Progenitor cell of endocrine pancreas (in vitro differentiated cells): ENCODE measurements at regions not wholly inside any gene's neighbourhood (a gene's known extent, or its start where the extent isn't known, plus 50 kb on each side); places are given as distances from the start of the nearest gene placed in this dataset.

ENCODE experiments used
- DNase-seq: peaks from one replicate; pipeline ENCODE4 v3.0.0; 2021; ENCODE audit warnings: low spot score; ENCODE audit not compliant: unreplicated experiment
- H3K27ac Mint-ChIP-seq: 2 replicates; pipeline ENCODE4 v1.8.0; 2021; ENCODE audit warnings: mild to moderate bottlenecking, moderate library complexity, mixed read lengths
- H3K27me3 Mint-ChIP-seq: 2 replicates; pipeline ENCODE4 v1.8.0; 2021; ENCODE audit warnings: mixed read lengths
- H3K36me3 Mint-ChIP-seq: 2 replicates; pipeline ENCODE4 v1.8.0; 2022; ENCODE audit warnings: mixed read lengths; ENCODE audit not compliant: insufficient read depth
- H3K4me1 Mint-ChIP-seq: 2 replicates; pipeline ENCODE4 v1.8.0; 2021; ENCODE audit warnings: low read depth, mixed read lengths
- H3K4me3 Mint-ChIP-seq: 2 replicates; pipeline ENCODE4 v1.8.0; 2021; ENCODE audit warnings: low read depth, mild to moderate bottlenecking, moderate library complexity, mixed read lengths
- H3K9me3 Mint-ChIP-seq: 2 replicates; pipeline ENCODE4 v1.8.0; 2021; ENCODE audit warnings: low read depth, mixed read lengths
- TF ChIP-seq, protein P1 (sequence below): fragments of 200-600 bp; sonication (generic); IDR thresholded peaks from one replicate; pipeline ENCODE4 v1.5.0; 2021; ENCODE audit warnings: antibody characterized with exemption, mild to moderate bottlenecking; ENCODE audit not compliant: unreplicated experiment

DNA sequence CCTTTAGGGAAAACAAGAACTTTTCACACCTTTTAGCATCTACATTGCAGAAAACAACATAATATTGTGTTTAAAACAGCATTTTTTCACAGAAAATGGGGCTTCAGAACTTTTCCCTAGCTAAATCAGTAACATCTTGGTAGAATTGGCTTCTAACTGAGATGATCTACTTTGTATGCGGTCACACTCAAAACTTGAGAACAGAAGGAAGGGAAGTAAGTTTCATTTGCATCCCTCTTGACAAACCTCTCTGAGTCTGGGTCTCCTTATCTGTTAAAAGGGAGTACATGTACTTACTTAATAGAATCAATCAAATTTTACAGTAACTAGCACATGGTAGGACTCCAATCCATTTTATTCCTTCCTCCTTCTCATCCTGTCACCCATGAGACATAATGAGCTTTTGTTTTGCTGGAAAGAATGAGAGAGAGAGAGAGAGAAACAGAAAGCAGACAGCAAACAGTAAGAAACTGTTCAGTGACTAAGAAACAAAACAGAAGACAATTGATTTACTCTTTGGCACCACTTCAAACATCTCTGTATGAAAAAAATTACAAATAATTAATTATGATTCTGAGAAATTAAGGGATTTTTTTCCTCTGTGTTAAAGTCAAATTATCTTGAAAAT is 387.3 kb downstream of the SATB2 start:
- DNase-seq, result no peak
- TF ChIP-seq, protein P1, sequence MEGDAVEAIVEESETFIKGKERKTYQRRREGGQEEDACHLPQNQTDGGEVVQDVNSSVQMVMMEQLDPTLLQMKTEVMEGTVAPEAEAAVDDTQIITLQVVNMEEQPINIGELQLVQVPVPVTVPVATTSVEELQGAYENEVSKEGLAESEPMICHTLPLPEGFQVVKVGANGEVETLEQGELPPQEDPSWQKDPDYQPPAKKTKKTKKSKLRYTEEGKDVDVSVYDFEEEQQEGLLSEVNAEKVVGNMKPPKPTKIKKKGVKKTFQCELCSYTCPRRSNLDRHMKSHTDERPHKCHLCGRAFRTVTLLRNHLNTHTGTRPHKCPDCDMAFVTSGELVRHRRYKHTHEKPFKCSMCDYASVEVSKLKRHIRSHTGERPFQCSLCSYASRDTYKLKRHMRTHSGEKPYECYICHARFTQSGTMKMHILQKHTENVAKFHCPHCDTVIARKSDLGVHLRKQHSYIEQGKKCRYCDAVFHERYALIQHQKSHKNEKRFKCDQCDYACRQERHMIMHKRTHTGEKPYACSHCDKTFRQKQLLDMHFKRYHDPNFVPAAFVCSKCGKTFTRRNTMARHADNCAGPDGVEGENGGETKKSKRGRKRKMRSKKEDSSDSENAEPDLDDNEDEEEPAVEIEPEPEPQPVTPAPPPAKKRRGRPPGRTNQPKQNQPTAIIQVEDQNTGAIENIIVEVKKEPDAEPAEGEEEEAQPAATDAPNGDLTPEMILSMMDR, result no peak
- Mint-ChIP-seq H3K27me3 (no peaks in the 10 kb centered on the region), H3K4me1 (no peaks in the 10 kb centered on the region), H3K36me3 (no peaks in the 10 kb centered on the region), H3K27ac (no peak overlapping the region), H3K9me3 (peaks cover 7% of the 10 kb centered on the region), H3K4me3 (no peak overlapping the region)

DNA sequence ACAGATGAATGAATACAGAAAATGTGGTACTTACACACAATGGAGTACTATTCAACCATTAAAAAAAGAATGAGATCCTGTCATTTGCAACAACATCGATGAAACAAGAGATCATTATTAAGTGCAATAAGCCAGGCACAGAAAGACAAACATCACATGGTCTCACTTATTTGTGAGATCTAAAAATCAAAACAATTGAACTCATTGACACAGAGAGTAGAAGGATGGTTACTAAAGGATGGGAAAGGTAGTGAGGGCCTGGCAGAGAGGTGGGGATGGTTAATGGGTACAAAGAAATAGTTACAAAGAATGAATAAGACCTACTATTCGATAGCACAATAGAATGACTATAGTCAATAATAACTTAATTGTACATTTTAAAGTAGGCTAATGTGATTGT is 393.5 kb downstream of the SATB2 start:
- Mint-ChIP-seq H3K36me3 (no peaks in the 10 kb centered on the region), H3K4me1 (no peaks in the 10 kb centered on the region), H3K4me3 (no peak overlapping the region), H3K27me3 (no peaks in the 10 kb centered on the region), H3K9me3 (peaks cover 15% of the 10 kb centered on the region), H3K27ac (no peak overlapping the region)
- no peak for DNase-seq
- TF ChIP-seq, protein P1, result no peak

DNA sequence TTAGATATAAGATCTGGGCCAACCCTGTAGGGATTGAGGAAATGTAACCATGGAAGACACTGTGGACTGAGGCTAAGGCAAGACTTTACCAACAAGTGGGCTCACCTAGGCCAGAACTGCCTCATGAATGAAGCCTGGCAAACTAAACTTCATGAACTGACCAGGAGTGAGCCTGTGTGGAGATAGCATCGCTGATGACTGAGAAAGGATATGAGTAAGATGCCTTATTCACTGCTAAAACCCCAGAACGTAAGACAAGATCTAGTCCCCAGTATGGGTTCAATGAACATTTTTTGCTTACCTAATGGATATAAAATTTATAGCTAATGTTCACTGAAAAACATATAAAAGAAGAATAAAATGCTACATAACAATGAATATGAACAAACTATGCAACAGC is 399.8 kb downstream of the SATB2 start:
- Mint-ChIP-seq H3K27ac (no peak overlapping the region), H3K27me3 (no peaks in the 10 kb centered on the region), H3K4me1 (no peaks in the 10 kb centered on the region), H3K9me3 (peaks cover 10% of the 10 kb centered on the region), H3K4me3 (no peak overlapping the region), H3K36me3 (no peaks in the 10 kb centered on the region)
- DNase-seq, result no peak
- TF ChIP-seq, protein P1, result no peak

DNA sequence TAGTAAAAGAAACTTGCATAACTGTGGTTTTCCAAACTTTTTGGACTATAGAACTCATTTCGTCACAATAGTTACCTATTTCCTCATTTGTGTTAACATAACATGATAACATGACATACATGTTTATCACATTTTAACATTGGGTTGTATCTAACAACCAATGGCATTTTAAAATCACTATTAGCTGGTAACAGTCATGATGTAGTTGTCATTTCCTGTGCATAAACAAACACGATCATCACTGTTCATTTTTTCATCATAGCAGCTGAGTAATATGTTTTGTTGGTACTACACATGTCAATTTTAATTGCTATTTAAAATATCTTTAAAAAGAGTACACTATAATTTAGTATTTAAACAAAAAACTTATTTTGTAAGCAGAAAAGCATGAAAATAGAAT is 402.4 kb downstream of the SATB2 start:
- no peak overlapping the region for H3K27ac Mint-ChIP-seq
- H3K4me3 Mint-ChIP-seq, result no peak overlapping the region
- TF ChIP-seq, protein P1, result no peak
- H3K36me3 Mint-ChIP-seq, result no peaks in the 10 kb centered on the region
- no peaks in the 10 kb centered on the region for H3K27me3 Mint-ChIP-seq
- no peak for DNase-seq
- no peaks in the 10 kb centered on the region for H3K4me1 Mint-ChIP-seq
- H3K9me3 Mint-ChIP-seq, result peaks cover 6% of the 10 kb centered on the region

DNA sequence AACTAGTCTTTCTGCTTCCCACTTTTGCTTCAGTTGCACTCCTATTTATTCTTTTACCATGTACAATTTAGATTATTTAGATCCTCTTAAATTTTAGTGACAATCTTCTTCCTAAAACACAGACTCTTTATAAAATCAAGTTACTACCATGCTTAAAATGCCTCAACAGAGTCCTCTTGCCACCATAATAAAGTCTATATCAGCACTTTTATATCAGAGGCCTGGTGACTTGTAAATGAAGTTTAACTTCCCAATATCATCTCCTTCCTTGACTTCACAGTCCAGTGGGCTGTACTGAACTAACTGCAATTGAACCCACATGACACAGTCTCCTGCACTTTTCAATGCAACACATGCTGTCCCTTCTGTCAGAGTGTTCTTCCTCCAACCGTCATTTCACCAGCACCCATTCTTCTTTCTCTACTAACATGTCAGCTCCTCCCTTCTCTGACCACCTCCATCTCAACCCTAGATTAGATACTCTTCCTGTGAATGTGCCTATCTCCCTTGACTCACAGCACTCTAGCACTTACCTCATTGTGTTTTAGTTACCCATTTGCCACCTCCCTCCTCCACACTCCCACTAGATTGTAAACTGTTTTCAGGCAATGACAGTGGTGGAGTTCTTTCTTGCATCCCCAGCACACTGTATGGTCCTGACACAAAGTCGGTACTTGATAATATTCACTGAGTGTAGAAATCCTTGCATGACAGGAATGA is 414.9 kb downstream of the SATB2 start:
- no peak for DNase-seq
- Mint-ChIP-seq H3K4me3 (no peak overlapping the region), H3K36me3 (no peaks in the 10 kb centered on the region), H3K9me3 (no peaks in the 10 kb centered on the region), H3K27ac (no peak overlapping the region), H3K27me3 (no peaks in the 10 kb centered on the region), H3K4me1 (no peaks in the 10 kb centered on the region)
- TF ChIP-seq, protein P1, result no peak
